ENCODE measurements at regions not wholly inside any gene's neighbourhood (a gene's known extent, or its start where the extent isn't known, plus 50 kb on each side); places are given as distances from the start of the nearest gene placed in this dataset.

GRCh38 chr12:59084511-59085375 lies 164.4 kb upstream of the LRIG3 start:
- Histone ChIP-seq H3K4me1 (ENCODE audit: low read depth) (peaks cover 2% of the 10 kb centered on the region), H3K36me3 (ENCODE audit: low read depth) (no peaks in the 10 kb centered on the region), H3K9me3 (no peaks in the 10 kb centered on the region), H3K4me3 (no peak overlapping the region)
- intact Hi-C loops (cut with DNase I, micrococcal nuclease): loop anchor here in 1 of 2 donors (10.0 kb wide), 1 partner anchor 170 kb away; no protein-coding TSS in a partner anchor
- no peak for TF ChIP-seq CTCF (IDR thresholded peaks at IDR 0.05)
- DNase-seq: peak in 1 of 3 donors; percentile 30
- no peak for ATAC-seq

GRCh38 chr12:59082952-59083351 lies 162.6 kb upstream of the LRIG3 start:
- no peaks in the 10 kb centered on the region for H3K9me3 ChIP-seq
- intact Hi-C loops (cut with DNase I, micrococcal nuclease): loop anchor here in 1 of 2 donors (10.0 kb wide), 1 partner anchor 168 kb away; no protein-coding TSS in a partner anchor
- H3K36me3 ChIP-seq (ENCODE audit: low read depth): no peaks in the 10 kb centered on the region
- no peak for TF ChIP-seq CTCF (IDR thresholded peaks at IDR 0.05)
- H3K4me1 ChIP-seq (ENCODE audit: low read depth): peaks cover 14% of the 10 kb centered on the region
- H3K4me3 ChIP-seq: no peak overlapping the region
- DNase-seq (no peak), ATAC-seq (peak; percentile 13)

- no peaks in the 10 kb centered on the region for H3K9me3 ChIP-seq
- H3K4me3 ChIP-seq: no peak overlapping the region
- no peaks in the 10 kb centered on the region for H3K36me3 ChIP-seq (ENCODE audit: low read depth)
- peaks cover 24% of the 10 kb centered on the region for H3K4me1 ChIP-seq (ENCODE audit: low read depth)
- DNase-seq: peak in 1 of 3 donors; percentile 43
- peak; percentile 7 for ATAC-seq
- no peak for TF ChIP-seq CTCF (IDR thresholded peaks at IDR 0.05)
- intact Hi-C loops (cut with DNase I, micrococcal nuclease): loop anchor here in 1 of 2 donors (10.0 kb wide), 1 partner anchor 165 kb away; no protein-coding TSS in a partner anchor
These were observed 159.8 kb upstream of the LRIG3 start for GRCh38 chr12:59080101-59080500.

GRCh38 chr12:59079472-59079871 lies 159.2 kb upstream of the LRIG3 start:
- Histone ChIP-seq H3K4me1 (ENCODE audit: low read depth) (peaks cover 24% of the 10 kb centered on the region), H3K36me3 (ENCODE audit: low read depth) (no peaks in the 10 kb centered on the region), H3K4me3 (no peak overlapping the region), H3K9me3 (no peaks in the 10 kb centered on the region)
- DNase-seq: no peak
- intact Hi-C loops (cut with DNase I, micrococcal nuclease): no loop called here
- ATAC-seq: no peak
- TF ChIP-seq CTCF (IDR thresholded peaks at IDR 0.05): no peak

GRCh38 chr12:59079002-59079401 lies 158.7 kb upstream of the LRIG3 start:
- peak; percentile 46 for ATAC-seq
- intact Hi-C loops (cut with DNase I, micrococcal nuclease): no loop called here
- no peaks in the 10 kb centered on the region for H3K9me3 ChIP-seq

More at GRCh38 chr12:59079002-59079401, 158.7 kb upstream of the LRIG3 start:
- TF ChIP-seq CTCF (IDR thresholded peaks at IDR 0.05): no peak
- no peaks in the 10 kb centered on the region for H3K36me3 ChIP-seq (ENCODE audit: low read depth)
- H3K4me1 ChIP-seq (ENCODE audit: low read depth): peaks cover 24% of the 10 kb centered on the region
- H3K4me3 ChIP-seq: no peak overlapping the region
- no peak for DNase-seq
